Thyroid gland (tissue), 4 donors: ENCODE measurements at regions not wholly inside any gene's neighbourhood (a gene's known extent, or its start where the extent isn't known, plus 50 kb on each side); places are given as distances from the start of the nearest gene placed in this dataset.
"Not testable (repeated sequence)": the region's sequence is repeated elsewhere in the genome, so short reads cannot be mapped to it uniquely, and the experiment has no call there.

Source experiments
- DNase-seq, 2 donors: peaks; one replicate each; pipeline ENCODE4 v3.0.0-alpha.2; 2019
- H3K27ac ChIP-seq, 3 donors: fragments of 200-600 bp; sonication (generic); 1 replicate in 2 of 3; 2 replicates in 1 of 3; pipeline ENCODE4 v1.5.1; 2016 to 2019; ENCODE audit warnings: mild to moderate bottlenecking in 1 of 3, moderate library complexity in 1 of 3
- H3K27me3 ChIP-seq: fragments of 200-600 bp; sonication (generic); one replicate; pipeline ENCODE4 v1.5.1; 2019
- H3K36me3 ChIP-seq, 2 donors: fragments of 200-600 bp; sonication (generic); one replicate each; pipeline ENCODE4 v1.5.1; 2016 to 2019
- H3K4me1 ChIP-seq, 2 donors: fragments of 200-600 bp; sonication (generic); one replicate each; pipeline ENCODE4 v1.5.1; 2017 to 2019
- H3K4me3 ChIP-seq, 3 donors: fragments of 200-600 bp; sonication (generic); replicated peaks in 1 of 3; 1 replicate in 2 of 3; 2 replicates in 1 of 3; pipeline ENCODE4 v1.5.1; 2016; ENCODE audit warnings: mild to moderate bottlenecking in 1 of 3
- H3K9me3 ChIP-seq: fragments of 200-600 bp; sonication (generic); one replicate; pipeline ENCODE4 v1.5.1; 2017
- POLR2A ChIP-seq, 2 donors: fragments of 450-650 bp; IDR thresholded peaks; one replicate each; pipeline ENCODE4 v1.6.1; 2017; ENCODE audit warnings: antibody characterized with exemption in 2 of 2, mild to moderate bottlenecking in 2 of 2, moderate library complexity in 1 of 2
- WGBS, 2 donors: methylation state at CpG; one replicate each; pipeline ENCODE4 v1.1.5; 2017; 5-methylcytosine and 5-hydroxymethylcytosine counted together
- intact Hi-C: fragments of 100-400 bp; cut with DNase I; formaldehyde crosslinking; loops from one replicate; pipeline ENCODE4 v1.15.1; 2023
- TF ChIP-seq, protein P1 (sequence below), 6 experiments: fragments of 200-600 bp in 3 of 6; fragments of 450-650 bp in 3 of 6; sonication (generic) in 3 of 6; IDR thresholded peaks; one replicate each; pipeline ENCODE4 v1.5.1; 2016 to 2019; ENCODE audit warnings: antibody characterized with exemption in 6 of 6, mild to moderate bottlenecking in 2 of 6, inconsistent platforms in 1 of 6, moderate library complexity in 1 of 6

DNA sequence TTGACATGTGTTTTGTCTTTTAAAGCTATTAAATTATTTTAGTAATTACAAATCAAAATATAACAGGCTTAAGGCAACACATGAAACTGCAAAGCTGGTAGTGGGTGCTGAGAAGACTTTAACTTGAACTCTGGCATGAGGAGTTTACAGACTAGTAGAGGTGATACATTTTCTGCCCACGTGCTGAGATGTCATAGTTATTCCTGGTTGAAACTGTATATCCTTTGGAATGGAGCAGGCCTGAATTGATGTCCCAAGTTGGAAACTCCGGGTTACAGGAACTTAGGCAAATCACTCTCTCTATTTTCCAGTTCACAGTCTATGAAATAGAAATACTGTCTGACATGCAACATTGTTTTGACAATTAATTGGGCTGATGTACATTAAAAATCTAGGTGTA lies 177.1 kb upstream of the NOL4 start:
- no peaks in the 10 kb centered on the region for H3K9me3 ChIP-seq
- H3K36me3 ChIP-seq = no peaks in the 10 kb centered on the region
- WGBS, 2 donors = 65 to 69% methylated on average over 2 of the region's 2 CpGs
- H3K27me3 ChIP-seq = no peaks in the 10 kb centered on the region
- no peak overlapping the region for H3K4me3 ChIP-seq
- H3K27ac ChIP-seq = no peak overlapping the region
- no peak for DNase-seq
- TF ChIP-seq POLR2A (IDR thresholded peaks at IDR 0.05) = no peak
- TF ChIP-seq, protein P1, sequence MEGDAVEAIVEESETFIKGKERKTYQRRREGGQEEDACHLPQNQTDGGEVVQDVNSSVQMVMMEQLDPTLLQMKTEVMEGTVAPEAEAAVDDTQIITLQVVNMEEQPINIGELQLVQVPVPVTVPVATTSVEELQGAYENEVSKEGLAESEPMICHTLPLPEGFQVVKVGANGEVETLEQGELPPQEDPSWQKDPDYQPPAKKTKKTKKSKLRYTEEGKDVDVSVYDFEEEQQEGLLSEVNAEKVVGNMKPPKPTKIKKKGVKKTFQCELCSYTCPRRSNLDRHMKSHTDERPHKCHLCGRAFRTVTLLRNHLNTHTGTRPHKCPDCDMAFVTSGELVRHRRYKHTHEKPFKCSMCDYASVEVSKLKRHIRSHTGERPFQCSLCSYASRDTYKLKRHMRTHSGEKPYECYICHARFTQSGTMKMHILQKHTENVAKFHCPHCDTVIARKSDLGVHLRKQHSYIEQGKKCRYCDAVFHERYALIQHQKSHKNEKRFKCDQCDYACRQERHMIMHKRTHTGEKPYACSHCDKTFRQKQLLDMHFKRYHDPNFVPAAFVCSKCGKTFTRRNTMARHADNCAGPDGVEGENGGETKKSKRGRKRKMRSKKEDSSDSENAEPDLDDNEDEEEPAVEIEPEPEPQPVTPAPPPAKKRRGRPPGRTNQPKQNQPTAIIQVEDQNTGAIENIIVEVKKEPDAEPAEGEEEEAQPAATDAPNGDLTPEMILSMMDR (IDR thresholded peaks at IDR 0.05) = no peak
- intact Hi-C loops = no loop called here
- no peaks in the 10 kb centered on the region for H3K4me1 ChIP-seq

DNA sequence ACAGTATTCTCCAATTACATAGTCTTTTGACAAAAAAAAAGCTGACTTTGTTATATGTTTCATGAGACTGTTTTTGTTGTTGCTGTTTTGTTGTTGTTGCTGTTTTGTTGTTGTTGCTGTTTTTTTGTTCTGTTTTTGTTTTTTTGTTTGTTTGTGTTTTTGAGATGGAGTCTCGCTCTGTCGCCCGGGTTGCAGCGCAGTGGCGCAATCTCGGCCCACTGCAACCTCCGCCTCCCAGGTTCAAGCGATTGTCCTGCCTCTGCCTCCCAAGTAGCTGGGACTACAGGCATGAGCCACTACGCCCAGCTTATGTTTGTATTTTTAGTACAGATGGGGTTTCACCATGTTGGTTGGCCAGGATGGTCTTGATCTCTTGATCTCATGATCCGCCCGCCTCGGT lies 182.8 kb upstream of the NOL4 start:
- WGBS, 2 donors = 91 to 98% methylated on average over 12 of the region's 12 CpGs
- H3K9me3 ChIP-seq, H3K36me3 ChIP-seq, H3K27me3 ChIP-seq, DNase-seq, H3K4me3 ChIP-seq, H3K27ac ChIP-seq, intact Hi-C loops, H3K4me1 ChIP-seq: not testable (repeated sequence)

DNA sequence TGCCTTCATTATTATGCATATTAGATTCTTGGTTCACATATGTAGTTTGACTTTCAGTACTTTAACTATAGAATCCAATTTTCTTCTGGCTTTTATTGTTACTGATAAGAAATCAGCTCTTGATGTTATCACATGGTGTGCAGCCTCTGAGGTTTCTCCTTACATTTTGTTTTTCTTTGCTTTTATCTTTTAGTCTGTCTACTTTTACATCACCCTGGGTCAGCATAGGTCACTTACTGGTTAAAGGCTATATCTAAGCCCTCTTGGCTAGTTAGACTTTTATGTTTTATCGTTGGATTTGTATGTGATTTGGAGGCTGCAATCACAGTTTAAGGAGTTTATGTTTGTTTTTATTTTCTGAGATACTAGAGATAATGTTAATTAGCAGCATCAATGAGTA lies 187.2 kb upstream of the NOL4 start:
- Histone ChIP-seq H3K9me3 (no peaks in the 10 kb centered on the region), H3K4me3 (no peak overlapping the region), H3K36me3 (no peaks in the 10 kb centered on the region), H3K27me3 (no peaks in the 10 kb centered on the region), H3K27ac (no peak overlapping the region), H3K4me1 (no peaks in the 10 kb centered on the region)
- intact Hi-C loops = no loop called here
- TF ChIP-seq, protein P1 (IDR thresholded peaks at IDR 0.05) = no peak
- no peak for TF ChIP-seq POLR2A (IDR thresholded peaks at IDR 0.05)
- no peak for DNase-seq
- WGBS, 2 donors = 24 to 33% methylated on average over 1 of the region's 1 CpG

DNA sequence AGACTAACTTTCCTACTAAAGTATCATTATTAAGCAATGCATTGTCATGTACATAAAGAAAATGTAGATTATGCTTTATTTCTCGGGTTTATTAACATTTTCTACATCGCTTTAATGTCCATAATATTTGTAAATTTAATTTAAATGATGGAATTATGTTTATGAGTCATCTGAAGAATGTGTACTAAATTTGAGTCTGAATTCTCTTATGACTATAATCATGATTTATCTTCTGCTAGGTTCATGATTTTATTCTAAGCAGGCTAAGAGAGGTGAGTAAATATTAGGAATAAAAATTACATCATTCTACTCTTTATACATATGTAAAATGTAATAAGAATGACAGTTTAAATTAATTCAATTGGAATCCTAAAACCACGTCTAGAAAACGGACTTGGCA lies 206.3 kb upstream of the NOL4 start:
- 88 to 89% methylated on average over 4 of the region's 4 CpGs for WGBS, 2 donors
- no peaks in the 10 kb centered on the region for H3K9me3 ChIP-seq
- H3K4me1 ChIP-seq = no peaks in the 10 kb centered on the region
- no peak for DNase-seq
- no peak for TF ChIP-seq POLR2A (IDR thresholded peaks at IDR 0.05)
- TF ChIP-seq, protein P1 (IDR thresholded peaks at IDR 0.05) = no peak
- H3K4me3 ChIP-seq = no peak overlapping the region
- H3K27me3 ChIP-seq = no peaks in the 10 kb centered on the region
- intact Hi-C loops = no loop called here
- H3K27ac ChIP-seq = no peak overlapping the region
- H3K36me3 ChIP-seq = no peaks in the 10 kb centered on the region

DNA sequence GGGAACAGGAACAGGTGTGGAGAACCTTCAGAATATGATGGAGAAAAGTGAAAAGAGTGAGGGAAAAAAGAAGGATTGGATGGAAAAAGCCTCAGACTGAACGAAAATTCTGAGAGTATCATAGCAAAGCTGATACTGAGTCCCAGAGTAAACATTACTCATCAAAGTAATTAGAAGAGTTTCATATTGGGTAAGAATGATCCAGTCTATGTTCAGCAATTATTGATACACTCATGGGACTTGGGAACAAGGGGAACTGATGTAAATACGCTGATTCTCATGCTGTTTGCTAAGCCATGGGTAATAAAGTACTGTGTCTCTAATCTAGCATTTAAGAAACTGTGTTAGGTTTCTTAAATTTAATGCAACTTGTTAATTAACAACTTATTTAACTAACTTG lies 219.9 kb upstream of the NOL4 start:
- Histone ChIP-seq H3K4me3 (no peak overlapping the region), H3K9me3 (no peaks in the 10 kb centered on the region), H3K36me3 (no peaks in the 10 kb centered on the region), H3K27me3 (no peaks in the 10 kb centered on the region), H3K4me1 (no peaks in the 10 kb centered on the region), H3K27ac (no peak overlapping the region)
- intact Hi-C loops = no loop called here
- DNase-seq = no peak
- 75 to 77% methylated on average over 2 of the region's 2 CpGs for WGBS, 2 donors
- TF ChIP-seq, protein P1 (IDR thresholded peaks at IDR 0.05) = no peak
- TF ChIP-seq POLR2A (IDR thresholded peaks at IDR 0.05) = no peak

DNA sequence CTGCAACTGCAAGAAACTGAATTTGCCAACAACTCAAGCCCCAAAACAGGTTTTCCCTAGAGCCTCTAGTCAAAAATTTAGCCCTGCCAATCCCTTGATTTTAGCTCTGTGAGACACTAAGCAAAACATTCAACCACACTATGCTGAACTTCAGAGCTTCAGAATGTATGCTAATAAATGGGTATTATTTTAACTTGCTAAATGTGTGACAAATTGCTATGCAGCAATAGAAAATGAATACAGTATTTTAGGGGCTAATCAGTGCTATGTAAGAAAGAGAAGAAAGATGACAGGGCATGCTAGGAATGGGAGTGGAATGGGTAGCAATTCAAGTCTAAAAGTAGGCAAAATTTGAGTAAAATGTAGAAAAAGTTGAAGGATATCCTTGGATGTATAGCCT lies 223.9 kb upstream of the NOL4 start:
- no peaks in the 10 kb centered on the region for H3K27me3 ChIP-seq
- no peak for TF ChIP-seq POLR2A (IDR thresholded peaks at IDR 0.05)
- TF ChIP-seq, protein P1 (IDR thresholded peaks at IDR 0.05) = no peak

More for the DNA sequence above, 223.9 kb upstream of the NOL4 start:
- intact Hi-C loops = no loop called here
- H3K27ac ChIP-seq = no peak overlapping the region
- no peaks in the 10 kb centered on the region for H3K4me1 ChIP-seq
- H3K36me3 ChIP-seq = no peaks in the 10 kb centered on the region
- no peaks in the 10 kb centered on the region for H3K9me3 ChIP-seq
- DNase-seq = no peak
- no peak overlapping the region for H3K4me3 ChIP-seq
